ENCODE measurements at regions not wholly inside any gene's neighbourhood (a gene's known extent, or its start where the extent isn't known, plus 50 kb on each side); places are given as distances from the start of the nearest gene placed in this dataset.

GRCh38 chr17:6943406-6943805 lies 52.4 kb upstream of the ALOX12 start:
- Histone ChIP-seq H3K9me3 (no peaks in the 10 kb centered on the region), H3K36me3 (no peaks in the 10 kb centered on the region), H3K27me3 (no peaks in the 10 kb centered on the region), H3K4me1 (ENCODE audit: insufficient read depth) (no peaks in the 10 kb centered on the region), H3K4me3 (no peak overlapping the region), H3K27ac (no peak overlapping the region)
- intact Hi-C loops (cut with DNase I), result no loop called here
- WGBS, 3 donors, result 56 to 63% (median 60%) methylated on average over 4 of the region's 4 CpGs
- no peak for DNase-seq
- TF ChIP-seq POLR2A (IDR thresholded peaks at IDR 0.05) (no peak), CTCF (IDR thresholded peaks at IDR 0.05) (no peak), EP300 (IDR thresholded peaks at IDR 0.05) (no peak)

Measured in ovary (tissue), 7 donors.